ENCODE measurements at regions not wholly inside any gene's neighbourhood (a gene's known extent, or its start where the extent isn't known, plus 50 kb on each side); places are given as distances from the start of the nearest gene placed in this dataset.

GRCh38 chr13:99043831-99044231 is 66.0 kb upstream of the DOCK9 start:
- Mint-ChIP-seq H3K4me3 (no peak overlapping the region), H3K4me1 (peaks cover 12 to 82% (median 50%) of the 10 kb centered on the region in 4 donors), H3K36me3 (peaks cover 8% of the 10 kb centered on the region), H3K27ac (peak overlapping the region; percentile 65 to 86 (median 82)), H3K9me3 (peaks cover 0 to 2% (median 0%) of the 10 kb centered on the region in 7 donors), H3K27me3 (no peaks in the 10 kb centered on the region)
- H3K9me3 ChIP-seq (ENCODE audit: control insufficient read depth in 2 of 2, low read length in 2 of 2): no peaks in the 10 kb centered on the region
- H3K27ac ChIP-seq (ENCODE audit: insufficient read depth, low read length, poor library complexity, severe bottlenecking): no peak overlapping the region
- DNase-seq: no peak
- peaks cover 22% of the 10 kb centered on the region for H3K4me1 ChIP-seq (ENCODE audit: control insufficient read depth, insufficient read depth, low read length, poor library complexity, severe bottlenecking)
- H3K36me3 ChIP-seq (ENCODE audit: control insufficient read depth, insufficient read depth, low read length): no peaks in the 10 kb centered on the region
- H3K4me3 ChIP-seq (ENCODE audit: low read depth, low read length): no peak overlapping the region
- no peak for ATAC-seq (ENCODE audit: low read depth in 2 of 2)
- H3K27me3 ChIP-seq (ENCODE audit: control insufficient read depth, insufficient read depth, low read length): no peaks in the 10 kb centered on the region

- Histone ChIP-seq H3K4me1 (ENCODE audit: control insufficient read depth, insufficient read depth, low read length, poor library complexity, severe bottlenecking) (peaks cover 22% of the 10 kb centered on the region), H3K27me3 (ENCODE audit: control insufficient read depth, insufficient read depth, low read length) (no peaks in the 10 kb centered on the region), H3K36me3 (ENCODE audit: control insufficient read depth, insufficient read depth, low read length) (no peaks in the 10 kb centered on the region), H3K9me3 (ENCODE audit: control insufficient read depth in 2 of 2, low read length in 2 of 2) (no peaks in the 10 kb centered on the region), H3K27ac (ENCODE audit: insufficient read depth, low read length, poor library complexity, severe bottlenecking) (no peak overlapping the region), H3K4me3 (ENCODE audit: low read depth, low read length) (no peak overlapping the region)
- Mint-ChIP-seq H3K36me3 (peaks cover 8% of the 10 kb centered on the region), H3K9me3 (peaks cover 0 to 2% (median 0%) of the 10 kb centered on the region in 7 donors), H3K4me1 (peaks cover 12 to 85% (median 55%) of the 10 kb centered on the region in 4 donors), H3K27me3 (no peaks in the 10 kb centered on the region), H3K4me3 (peak overlapping the region in 1 of 4 donors; percentile 40), H3K27ac (peak overlapping the region in 2 of 3 donors; percentile 91 to 94)
- DNase-seq (no peak), ATAC-seq (ENCODE audit: low read depth in 2 of 2) (no peak)
Measured at GRCh38 chr13:99044764-99045163, 66.9 kb upstream of the DOCK9 start.

- Histone ChIP-seq H3K27ac (ENCODE audit: insufficient read depth, low read length, poor library complexity, severe bottlenecking) (peak overlapping the region; percentile 39), H3K9me3 (ENCODE audit: control insufficient read depth in 2 of 2, low read length in 2 of 2) (no peaks in the 10 kb centered on the region), H3K4me1 (ENCODE audit: control insufficient read depth, insufficient read depth, low read length, poor library complexity, severe bottlenecking) (peaks cover 24% of the 10 kb centered on the region), H3K4me3 (ENCODE audit: low read depth, low read length) (no peak overlapping the region), H3K36me3 (ENCODE audit: control insufficient read depth, insufficient read depth, low read length) (no peaks in the 10 kb centered on the region), H3K27me3 (ENCODE audit: control insufficient read depth, insufficient read depth, low read length) (no peaks in the 10 kb centered on the region)
- peak overlapping the region in 2 of 4 donors; percentile 64 to 79 for H3K4me3 Mint-ChIP-seq
- H3K27me3 Mint-ChIP-seq: no peaks in the 10 kb centered on the region
- H3K36me3 Mint-ChIP-seq: peaks cover 4% of the 10 kb centered on the region
- peaks cover 0 to 2% (median 0%) of the 10 kb centered on the region in 7 donors for H3K9me3 Mint-ChIP-seq
- DNase-seq (no peak), ATAC-seq (ENCODE audit: low read depth in 2 of 2) (no peak)
- H3K27ac Mint-ChIP-seq: peak overlapping the region; percentile 91 to 95 (median 94)
- H3K4me1 Mint-ChIP-seq: peaks cover 12 to 87% (median 58%) of the 10 kb centered on the region in 4 donors
Measured at GRCh38 chr13:99045396-99045795, 67.5 kb upstream of the DOCK9 start.

GRCh38 chr13:99046851-99047250 is 69.0 kb upstream of the DOCK9 start:
- H3K27me3 Mint-ChIP-seq: no peaks in the 10 kb centered on the region
- H3K27ac ChIP-seq (ENCODE audit: insufficient read depth, low read length, poor library complexity, severe bottlenecking): no peak overlapping the region
- H3K4me1 Mint-ChIP-seq: peaks cover 20 to 91% (median 62%) of the 10 kb centered on the region in 4 donors
- no peaks in the 10 kb centered on the region for H3K36me3 Mint-ChIP-seq
- peak overlapping the region; percentile 65 for H3K4me3 ChIP-seq (ENCODE audit: low read depth, low read length)
- peaks cover 0 to 2% (median 0%) of the 10 kb centered on the region in 7 donors for H3K9me3 Mint-ChIP-seq
- no peaks in the 10 kb centered on the region for H3K36me3 ChIP-seq (ENCODE audit: control insufficient read depth, insufficient read depth, low read length)
- peak overlapping the region; percentile 91 to 95 (median 94) for H3K27ac Mint-ChIP-seq
- no peak for ATAC-seq (ENCODE audit: low read depth in 2 of 2)
- H3K27me3 ChIP-seq (ENCODE audit: control insufficient read depth, insufficient read depth, low read length): no peaks in the 10 kb centered on the region
- H3K4me3 Mint-ChIP-seq: peak overlapping the region; percentile 49 to 79 (median 64)
- no peak for DNase-seq
- H3K4me1 ChIP-seq (ENCODE audit: control insufficient read depth, insufficient read depth, low read length, poor library complexity, severe bottlenecking): peaks cover 38% of the 10 kb centered on the region
- no peaks in the 10 kb centered on the region for H3K9me3 ChIP-seq (ENCODE audit: control insufficient read depth in 2 of 2, low read length in 2 of 2)

GRCh38 chr13:99050983-99051488 is 73.2 kb upstream of the DOCK9 start:
- H3K9me3 Mint-ChIP-seq: no peaks in the 10 kb centered on the region
- H3K27ac Mint-ChIP-seq: peak overlapping the region; percentile 82 to 99 (median 86)
- Histone ChIP-seq H3K4me3 (ENCODE audit: low read depth, low read length) (peak overlapping the region; percentile 73), H3K27me3 (ENCODE audit: control insufficient read depth, insufficient read depth, low read length) (no peaks in the 10 kb centered on the region), H3K27ac (ENCODE audit: insufficient read depth, low read length, poor library complexity, severe bottlenecking) (peak overlapping the region; percentile 14), H3K36me3 (ENCODE audit: control insufficient read depth, insufficient read depth, low read length) (no peaks in the 10 kb centered on the region), H3K4me1 (ENCODE audit: control insufficient read depth, insufficient read depth, low read length, poor library complexity, severe bottlenecking) (peaks cover 68% of the 10 kb centered on the region), H3K9me3 (ENCODE audit: control insufficient read depth in 2 of 2, low read length in 2 of 2) (no peaks in the 10 kb centered on the region)
- no peaks in the 10 kb centered on the region for H3K36me3 Mint-ChIP-seq
- ATAC-seq (ENCODE audit: low read depth in 2 of 2) (no peak), DNase-seq (peak in 1 of 3 donors; percentile 34)
- no peaks in the 10 kb centered on the region for H3K27me3 Mint-ChIP-seq
- H3K4me1 Mint-ChIP-seq: peaks cover 26 to 88% (median 65%) of the 10 kb centered on the region in 4 donors
- H3K4me3 Mint-ChIP-seq: peak overlapping the region; percentile 76 to 83 (median 80)

- peak in 2 of 3 donors; percentile 55 to 74 for DNase-seq
- Histone ChIP-seq H3K4me1 (ENCODE audit: control insufficient read depth, insufficient read depth, low read length, poor library complexity, severe bottlenecking) (peaks cover 60% of the 10 kb centered on the region), H3K4me3 (ENCODE audit: low read depth, low read length) (peak overlapping the region; percentile 73), H3K36me3 (ENCODE audit: control insufficient read depth, insufficient read depth, low read length) (no peaks in the 10 kb centered on the region), H3K27ac (ENCODE audit: insufficient read depth, low read length, poor library complexity, severe bottlenecking) (peak overlapping the region; percentile 52), H3K27me3 (ENCODE audit: control insufficient read depth, insufficient read depth, low read length) (no peaks in the 10 kb centered on the region), H3K9me3 (ENCODE audit: control insufficient read depth in 2 of 2, low read length in 2 of 2) (no peaks in the 10 kb centered on the region)
- no peaks in the 10 kb centered on the region for H3K27me3 Mint-ChIP-seq
- peak overlapping the region; percentile 76 to 83 (median 80) for H3K4me3 Mint-ChIP-seq
- H3K36me3 Mint-ChIP-seq: no peaks in the 10 kb centered on the region
- H3K9me3 Mint-ChIP-seq: no peaks in the 10 kb centered on the region
- H3K27ac Mint-ChIP-seq: peak overlapping the region; percentile 82 to 99 (median 86)
- H3K4me1 Mint-ChIP-seq: peaks cover 20 to 83% (median 59%) of the 10 kb centered on the region in 4 donors
- peak; percentile 42 to 59 for ATAC-seq (ENCODE audit: low read depth in 2 of 2)
Measured at GRCh38 chr13:99051768-99052455, 74.0 kb upstream of the DOCK9 start.

GRCh38 chr13:99053636-99054233 is 75.9 kb upstream of the DOCK9 start:
- no peak for ATAC-seq (ENCODE audit: low read depth in 2 of 2)
- H3K27ac ChIP-seq (ENCODE audit: insufficient read depth, low read length, poor library complexity, severe bottlenecking): peak overlapping the region; percentile 42
- H3K4me3 ChIP-seq (ENCODE audit: low read depth, low read length): no peak overlapping the region

More at GRCh38 chr13:99053636-99054233, 75.9 kb upstream of the DOCK9 start:
- no peaks in the 10 kb centered on the region for H3K36me3 ChIP-seq (ENCODE audit: control insufficient read depth, insufficient read depth, low read length)
- no peaks in the 10 kb centered on the region for H3K9me3 ChIP-seq (ENCODE audit: control insufficient read depth in 2 of 2, low read length in 2 of 2)
- DNase-seq: no peak
- H3K27me3 ChIP-seq (ENCODE audit: control insufficient read depth, insufficient read depth, low read length): no peaks in the 10 kb centered on the region
- Mint-ChIP-seq H3K36me3 (no peaks in the 10 kb centered on the region), H3K27me3 (no peaks in the 10 kb centered on the region), H3K9me3 (no peaks in the 10 kb centered on the region), H3K4me1 (peaks cover 23 to 83% (median 57%) of the 10 kb centered on the region in 4 donors), H3K27ac (peak overlapping the region; percentile 82 to 97 (median 93)), H3K4me3 (peak overlapping the region in 2 of 4 donors; percentile 56 to 58)
- H3K4me1 ChIP-seq (ENCODE audit: control insufficient read depth, insufficient read depth, low read length, poor library complexity, severe bottlenecking): peaks cover 56% of the 10 kb centered on the region

Data from CD4-positive, CD25-positive, alpha-beta regulatory T cell (primary cell).